GM21528 (cell line): ENCODE measurements at regions not wholly inside any gene's neighbourhood (a gene's known extent, or its start where the extent isn't known, plus 50 kb on each side); places are given as distances from the start of the nearest gene placed in this dataset.

Experiments
- ATAC-seq: cut with Tn5 transposase; IDR thresholded peaks from one replicate; pipeline ENCODE4 v1.9.1; 2021; ENCODE audit warnings: mild to moderate bottlenecking, moderate library complexity; ENCODE audit not compliant: unreplicated experiment, low FRiP score

DNA sequence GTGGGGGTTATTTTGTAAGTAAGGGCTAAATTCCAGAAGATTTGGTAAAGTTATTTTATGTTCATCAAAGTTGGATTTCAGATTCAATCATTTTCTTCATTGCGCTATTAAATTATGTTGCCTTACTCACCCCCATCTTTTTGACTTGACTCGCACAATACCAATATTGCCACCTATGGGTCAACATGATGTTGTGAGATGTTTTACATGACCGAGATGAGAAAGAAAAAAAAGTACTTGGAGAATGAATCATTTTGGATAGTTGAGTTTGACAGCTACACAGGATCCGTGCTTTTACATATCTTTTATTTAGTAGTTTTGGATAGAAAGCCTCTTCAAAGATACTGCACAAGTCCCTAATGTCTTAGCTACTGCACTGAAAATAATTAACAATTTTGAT lies 224.2 kb upstream of the EMCN start:
- ATAC-seq: no peak

- ATAC-seq: no peak
These were observed 221.6 kb upstream of the EMCN start for GRCh38 chr4:100739426-100739825.

DNA sequence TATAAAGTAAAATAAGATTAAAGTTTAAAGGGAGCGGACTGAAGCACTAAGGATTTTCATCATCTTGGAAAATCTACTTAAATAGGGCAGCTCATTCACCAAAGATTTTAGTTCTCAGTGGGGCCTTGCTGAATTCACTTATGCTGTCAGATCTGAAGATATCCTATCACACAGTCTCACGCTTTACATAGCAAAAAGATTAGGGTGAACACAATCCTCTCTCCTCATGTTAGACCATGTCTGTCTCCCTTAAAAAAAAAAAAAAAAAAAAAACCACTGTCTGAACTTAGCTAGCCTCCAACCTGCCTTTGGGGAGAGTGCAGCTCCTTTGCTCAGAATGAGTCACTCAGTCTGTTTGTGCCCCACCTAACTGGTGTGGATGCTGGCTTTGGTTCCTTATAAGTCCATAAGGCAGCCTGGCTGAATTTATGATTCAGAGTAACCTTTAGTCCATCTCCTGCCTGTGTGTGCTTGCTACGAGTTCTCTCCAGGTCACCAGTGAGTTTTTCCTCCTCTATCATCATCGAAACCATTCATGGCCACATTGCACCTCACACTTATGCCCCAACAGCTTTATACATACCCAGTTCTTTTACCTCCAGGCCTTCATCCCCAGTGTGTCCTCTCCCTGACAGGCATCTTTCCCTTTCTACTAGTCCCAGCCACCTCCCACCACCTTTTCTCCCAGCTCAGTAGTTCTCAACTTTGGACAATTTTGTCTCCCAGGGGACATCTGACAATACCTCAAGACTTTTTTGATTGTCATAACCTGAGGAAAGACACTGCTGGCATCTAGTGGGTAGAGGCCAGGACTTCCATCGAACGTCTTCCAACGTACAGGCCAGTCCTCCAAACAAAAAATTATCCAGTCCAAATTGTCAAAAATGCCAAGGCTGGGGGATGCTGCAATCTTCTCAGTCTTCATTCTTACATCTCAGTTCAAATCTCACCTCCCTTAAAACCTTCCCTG lies 220.7 kb upstream of the EMCN start:
- no peak for ATAC-seq

- no peak for ATAC-seq
These were observed 219.0 kb upstream of the EMCN start for GRCh38 chr4:100736641-100737451.

- ATAC-seq: no peak
These were observed 211.0 kb upstream of the EMCN start for GRCh38 chr4:100728861-100729260.

DNA sequence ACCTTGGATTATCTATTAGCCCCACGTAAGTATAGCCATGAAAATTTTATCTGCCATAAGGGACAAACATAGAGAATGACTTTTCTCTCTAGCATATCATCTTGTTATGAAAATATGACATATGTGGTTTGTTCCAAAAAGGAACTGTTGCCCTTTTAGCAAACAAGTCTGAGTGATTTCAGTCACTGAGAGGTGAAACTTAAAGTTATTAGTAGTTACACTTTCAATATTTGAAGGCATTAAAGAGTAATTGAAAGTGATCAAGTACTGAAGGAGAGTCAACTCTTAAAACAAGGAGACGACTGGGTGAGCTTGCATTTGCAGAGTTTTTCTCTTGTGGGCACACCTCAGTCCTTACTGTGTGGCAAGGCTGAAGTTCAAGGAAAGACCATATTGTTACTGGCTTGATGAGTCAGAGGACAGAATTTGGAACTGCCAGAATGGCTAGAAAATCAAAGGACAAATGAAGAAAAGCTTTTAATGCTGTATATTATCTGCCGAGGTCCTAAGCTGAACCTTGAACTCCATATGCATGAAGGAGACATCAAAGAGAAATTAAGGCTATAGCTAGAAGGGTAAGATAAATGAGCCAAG lies 205.1 kb upstream of the EMCN start:
- no peak for ATAC-seq

DNA sequence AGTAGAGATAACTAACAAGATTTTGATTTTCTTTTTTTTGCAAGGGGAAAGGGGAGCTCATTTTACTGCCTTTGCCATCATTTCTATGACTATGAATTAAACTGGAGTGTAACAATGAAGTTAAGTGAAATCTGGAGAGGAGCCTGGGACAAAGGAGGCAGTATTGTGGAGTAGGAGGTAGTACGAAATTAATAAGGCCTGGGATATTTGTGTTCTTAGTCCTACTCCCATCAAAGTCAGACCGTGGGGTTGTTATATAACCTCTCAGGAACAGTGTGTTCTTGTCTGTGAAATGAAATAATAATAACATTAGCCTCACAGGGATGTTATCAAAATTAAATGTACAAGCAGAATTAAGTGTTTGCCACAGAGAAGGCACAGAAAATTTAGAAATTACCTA lies 204.3 kb upstream of the EMCN start:
- no peak for ATAC-seq

DNA sequence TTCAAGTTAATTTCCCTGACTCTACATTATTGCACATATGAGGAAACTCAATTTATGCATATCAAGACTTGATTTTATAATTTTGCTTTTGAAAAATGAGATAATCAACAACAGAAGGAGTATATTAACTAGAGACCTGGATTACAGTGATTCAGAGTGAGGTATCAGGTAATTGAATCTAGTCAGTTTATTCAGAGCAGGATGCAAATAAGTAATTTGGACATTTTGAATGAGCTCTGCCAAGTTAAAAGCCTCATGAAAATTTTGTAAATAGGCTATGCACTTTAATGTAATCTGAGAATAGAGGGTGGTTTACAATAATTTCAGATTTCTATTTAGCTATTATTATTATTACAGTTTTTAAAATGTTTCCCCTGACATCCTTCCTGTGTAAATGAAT lies 203.7 kb upstream of the EMCN start:
- no peak for ATAC-seq

DNA sequence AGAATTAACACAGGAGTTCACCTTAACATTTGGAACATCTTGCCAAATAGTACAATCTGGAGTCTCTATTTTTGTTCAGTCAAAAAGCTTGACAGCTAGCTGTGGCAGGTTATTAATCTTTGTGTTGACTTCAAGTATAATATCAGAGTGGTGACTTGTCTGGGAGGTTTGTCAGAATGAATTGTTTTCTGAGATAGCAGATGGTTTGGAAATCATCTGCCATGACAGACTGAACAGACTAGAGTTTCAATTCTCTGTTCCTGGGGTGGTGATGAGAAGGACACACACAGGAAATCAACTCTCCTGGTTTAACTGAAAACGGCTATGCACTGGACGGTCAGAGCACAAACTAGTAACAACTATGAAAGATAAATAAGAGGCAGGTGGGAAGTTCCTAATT lies 203.3 kb upstream of the EMCN start:
- ATAC-seq: no peak

- ATAC-seq: no peak
These were observed 198.6 kb upstream of the EMCN start for GRCh38 chr4:100716416-100716815.

GRCh38 chr4:100708776-100709175 lies 191.0 kb upstream of the EMCN start:
- no peak for ATAC-seq

DNA sequence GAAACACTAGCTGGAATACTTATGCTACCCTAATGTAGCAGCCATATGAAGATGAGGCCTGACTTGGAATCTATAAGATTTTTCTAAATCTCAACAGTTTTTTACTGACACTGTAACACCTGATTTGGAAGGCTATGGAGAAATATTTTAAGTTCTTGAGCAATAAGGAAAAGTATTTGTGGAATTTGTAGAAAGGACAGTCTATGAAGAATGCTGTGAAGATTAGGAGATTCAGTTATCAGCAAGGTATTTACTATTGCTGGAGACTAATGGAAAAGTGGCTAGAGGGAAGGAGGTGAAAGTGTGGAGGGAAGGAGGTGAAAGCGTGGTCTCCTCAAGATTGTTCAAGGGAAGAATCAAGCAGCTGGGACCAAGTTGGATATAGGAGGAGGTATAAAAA lies 190.0 kb upstream of the EMCN start:
- no peak for ATAC-seq

- no peak for ATAC-seq
These were observed 178.7 kb upstream of the EMCN start for GRCh38 chr4:100696531-100696930.

DNA sequence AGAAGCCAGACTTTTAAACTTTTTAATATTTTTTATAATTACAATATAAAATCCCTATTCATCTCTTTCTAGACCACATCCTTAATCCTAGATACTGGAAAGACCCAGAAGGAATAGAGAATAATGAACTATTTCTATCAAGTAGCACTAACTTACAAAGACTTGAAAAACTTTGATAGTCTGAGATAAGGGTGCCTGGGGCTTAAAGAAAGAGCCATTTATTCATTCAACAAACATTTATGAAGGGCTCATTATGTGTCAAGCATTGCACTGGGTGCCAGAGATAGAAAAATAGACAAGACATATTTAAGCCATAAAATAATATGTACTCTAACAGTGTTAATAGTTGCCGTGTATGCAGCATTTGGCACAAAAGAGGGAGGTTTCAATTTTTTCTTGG lies 178.0 kb upstream of the EMCN start:
- ATAC-seq: no peak

GRCh38 chr4:100695039-100695654 lies 177.3 kb upstream of the EMCN start:
- no peak for ATAC-seq

DNA sequence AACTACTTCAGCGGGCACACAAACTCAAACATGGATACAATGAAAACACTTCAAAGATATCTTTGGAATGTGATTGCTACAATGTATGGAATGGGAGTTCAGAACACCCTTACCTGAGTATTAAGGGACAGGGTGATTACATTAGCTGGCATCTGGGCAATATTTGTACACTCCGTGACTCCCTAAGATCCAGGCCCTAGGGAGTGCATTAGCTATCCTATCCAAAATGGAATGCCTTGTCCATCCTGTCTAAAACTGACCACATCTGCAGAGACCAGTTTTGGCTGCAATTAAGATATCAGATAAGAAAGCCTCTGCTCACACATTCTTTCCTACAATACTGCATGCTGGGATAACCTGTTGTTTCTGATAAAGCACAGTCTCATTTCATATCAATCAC lies 176.6 kb upstream of the EMCN start:
- no peak for ATAC-seq

- ATAC-seq: no peak
These were observed 173.0 kb upstream of the EMCN start for GRCh38 chr4:100690812-100691211.

GRCh38 chr4:100688368-100688767 lies 170.5 kb upstream of the EMCN start:
- no peak for ATAC-seq

DNA sequence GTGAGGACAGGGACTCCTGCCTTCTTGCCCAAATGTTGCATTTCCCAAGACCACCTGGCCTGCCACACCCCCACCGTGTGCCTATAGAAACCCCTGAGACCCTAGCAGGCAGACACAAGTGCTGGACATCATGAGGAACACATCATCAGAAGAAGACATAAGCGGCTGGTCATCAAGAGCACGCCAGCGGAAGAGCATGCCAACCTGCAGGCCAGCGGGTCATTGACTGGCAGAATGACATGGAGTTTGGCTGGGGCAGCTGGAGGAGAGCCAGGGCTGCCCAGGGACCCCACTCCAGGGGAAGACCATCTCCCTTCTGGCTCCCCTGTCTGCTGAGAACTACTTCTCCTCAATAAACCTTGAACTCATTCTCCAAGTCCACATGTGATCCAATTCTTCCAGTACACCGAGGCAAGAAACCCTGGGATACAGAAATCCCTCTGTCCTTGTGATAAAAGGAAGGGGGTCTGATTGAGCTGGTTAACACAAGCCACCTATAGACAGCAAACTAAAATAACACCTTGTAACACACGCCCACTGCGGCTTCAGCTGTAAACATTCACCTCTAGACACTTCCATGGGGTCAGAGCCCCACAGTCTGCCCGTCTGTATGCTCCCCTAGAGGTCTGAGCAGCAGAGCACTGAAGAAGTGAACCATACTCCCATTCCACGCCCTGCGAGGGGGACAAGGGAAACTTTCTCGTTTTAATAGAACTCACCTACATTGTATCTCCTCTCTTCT lies 164.8 kb upstream of the EMCN start:
- ATAC-seq: no peak

- no peak for ATAC-seq
These were observed 163.5 kb upstream of the EMCN start for GRCh38 chr4:100681289-100681688.
